Left hindlimb (tissue), 1 donor: ENCODE measurements at regions not wholly inside any gene's neighbourhood (a gene's known extent, or its start where the extent isn't known, plus 50 kb on each side); places are given as distances from the start of the nearest gene placed in this dataset.
"Not testable (repeated sequence)": the region's sequence is repeated elsewhere in the genome, so short reads cannot be mapped to it uniquely, and the experiment has no call there.

Experiments used
- DNase-seq: peaks from one replicate; pipeline ENCODE4 v3.0.0-alpha.2; 2018

DNA sequence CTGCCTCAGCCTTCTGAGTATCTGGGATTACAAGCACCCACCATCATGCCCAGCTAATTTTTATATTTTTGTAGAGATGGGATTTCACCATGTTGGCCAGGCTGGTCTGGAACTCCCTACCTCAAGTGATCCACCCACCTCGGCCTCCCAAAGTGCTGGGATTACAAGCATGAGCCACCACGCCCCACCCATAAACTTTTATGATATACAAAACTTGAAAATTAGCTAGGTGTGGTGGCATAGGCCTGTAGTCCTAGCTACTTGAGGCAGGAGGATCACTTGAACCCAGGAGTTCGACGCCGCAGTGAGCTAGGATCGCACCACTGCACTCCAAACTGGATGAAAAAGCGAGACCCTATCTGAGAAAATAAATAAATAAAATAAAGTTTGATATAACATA lies 149.5 kb upstream of the ATF7IP start:
- DNase-seq, result not testable (repeated sequence)

DNA sequence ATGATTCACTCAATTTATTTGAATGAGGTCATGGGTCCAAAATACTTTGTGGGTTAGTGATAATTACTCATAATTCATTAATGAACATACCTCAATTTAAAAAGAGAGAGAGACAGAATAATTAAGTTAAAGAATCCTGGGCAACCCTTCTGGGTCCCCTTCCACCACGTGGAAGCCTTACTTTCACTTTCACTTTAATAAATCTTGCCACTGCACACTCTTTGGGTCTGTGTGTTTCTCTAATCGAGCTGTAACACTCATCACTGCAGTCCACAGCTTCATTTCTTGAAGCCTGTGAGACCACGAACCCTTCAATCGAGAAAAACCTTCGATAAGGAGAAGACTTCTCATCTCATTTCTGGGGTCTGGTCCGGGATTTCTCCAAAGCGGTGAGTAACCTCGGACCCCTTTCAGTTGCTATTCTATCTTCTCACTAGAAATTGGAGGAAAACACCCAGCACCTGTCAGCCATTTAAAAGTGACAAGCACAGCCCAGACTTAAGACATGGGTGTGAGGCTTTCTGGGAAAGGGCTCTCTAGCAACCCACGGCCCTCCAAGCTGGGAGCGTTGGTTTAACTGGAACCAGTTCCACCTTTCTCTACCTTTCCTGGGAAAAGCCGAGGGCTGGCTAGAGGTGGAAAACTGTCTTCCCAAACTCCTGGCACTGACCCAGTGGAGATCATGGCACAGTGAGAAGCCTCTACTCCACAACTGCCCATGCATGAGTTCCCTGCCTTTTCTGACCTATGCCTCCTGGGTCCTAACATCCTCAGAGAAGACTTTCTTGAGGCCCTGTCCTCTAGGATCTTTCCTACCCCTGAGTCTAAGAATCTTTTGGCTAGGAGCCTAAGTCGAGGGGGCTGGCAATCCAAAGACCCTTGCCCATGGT lies 148.8 kb upstream of the ATF7IP start:
- no peak for DNase-seq

DNA sequence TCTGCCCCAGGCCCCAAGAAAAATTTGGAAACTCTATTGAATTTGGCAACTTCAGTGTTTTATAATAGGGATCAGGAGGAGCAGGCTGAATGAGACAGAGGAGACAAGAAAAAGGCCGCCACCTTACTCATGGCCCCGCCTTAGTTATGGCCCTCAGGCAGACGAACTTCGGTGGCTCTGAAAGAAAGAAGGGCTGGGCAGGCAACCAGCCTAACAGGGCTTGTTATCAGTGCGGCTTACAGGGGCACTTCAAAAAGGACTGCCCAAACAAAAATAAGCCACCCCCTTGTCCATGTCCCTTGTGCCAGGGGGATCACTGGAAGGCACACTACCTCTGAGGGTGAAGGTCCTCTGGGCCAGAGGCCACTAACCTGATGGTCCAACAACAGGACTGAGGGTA lies 146.3 kb upstream of the ATF7IP start:
- DNase-seq, result no peak

DNA sequence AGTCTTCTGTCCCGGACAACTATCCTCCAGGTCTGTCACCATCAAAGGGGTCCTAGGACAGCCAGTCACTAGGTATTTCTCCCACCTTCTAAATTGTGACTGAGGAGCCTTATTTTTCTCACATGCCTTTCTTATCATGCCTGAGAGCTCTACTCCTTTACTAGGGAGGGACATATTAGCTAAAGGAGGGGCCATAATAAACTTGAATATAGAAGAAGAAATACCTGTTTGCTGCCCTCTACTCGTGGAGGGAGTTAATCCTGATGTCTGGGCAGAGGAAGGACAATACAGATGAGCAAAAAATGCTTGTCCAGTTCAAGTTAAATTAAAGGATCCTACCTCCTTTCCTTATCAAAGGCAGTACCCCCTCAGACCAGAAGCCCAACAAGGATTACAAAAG lies 145.8 kb upstream of the ATF7IP start:
- DNase-seq, result not testable (repeated sequence)

DNA sequence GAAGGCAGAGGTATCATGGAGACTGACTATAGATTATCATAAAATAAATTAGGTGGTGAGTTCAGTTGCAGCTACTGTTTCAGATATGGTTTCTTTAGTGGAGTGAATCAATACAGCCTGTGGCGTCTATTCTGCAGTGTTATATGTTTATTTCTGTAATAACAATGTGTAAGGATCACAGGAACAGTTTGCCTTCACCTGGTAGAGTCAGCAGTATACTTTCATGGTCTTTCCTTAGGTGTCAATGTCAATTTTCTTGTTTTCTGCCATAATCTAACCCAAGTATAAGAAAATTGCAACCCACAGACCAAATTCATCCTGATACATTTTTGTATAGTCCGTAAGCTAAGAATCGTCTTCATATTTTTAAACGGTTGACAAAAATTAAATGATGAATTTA lies 140.4 kb upstream of the ATF7IP start:
- no peak for DNase-seq

DNA sequence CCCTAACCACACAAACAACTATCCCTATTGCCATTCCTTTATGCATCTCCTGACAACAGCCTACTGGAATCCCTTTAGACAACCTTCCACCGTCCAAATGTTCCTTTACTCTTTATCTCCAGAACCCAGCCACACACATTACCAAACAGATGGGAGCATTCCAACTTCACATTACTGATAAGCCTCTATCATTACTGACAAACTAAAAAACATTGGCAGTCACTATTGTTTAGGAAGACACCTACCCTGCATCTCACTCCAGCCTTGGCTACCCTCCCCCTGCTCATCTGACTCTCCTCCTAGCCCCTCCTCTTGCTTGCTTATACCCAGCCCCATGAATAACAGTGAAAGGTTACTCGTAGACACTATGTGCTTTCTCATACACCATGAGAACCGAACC lies 130.3 kb upstream of the ATF7IP start:
- not testable (repeated sequence) for DNase-seq

DNA sequence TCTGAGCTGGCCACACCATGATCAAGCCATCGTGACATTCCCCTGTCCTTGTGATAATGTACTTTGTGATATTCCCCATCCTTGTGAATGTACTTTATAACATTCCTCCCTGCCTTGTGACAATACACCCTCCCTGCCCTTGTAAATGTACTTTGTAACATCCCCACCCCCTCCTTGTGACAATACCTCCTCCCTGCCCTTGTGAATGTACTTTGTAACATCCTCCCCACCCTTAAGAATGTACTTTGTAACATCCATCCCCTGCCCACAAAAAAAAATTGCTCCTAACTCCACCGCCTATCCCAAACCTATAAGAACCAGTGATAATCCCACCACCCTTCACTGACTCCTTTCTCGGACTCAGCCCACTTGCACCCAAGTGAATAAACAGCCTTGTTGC lies 128.8 kb upstream of the ATF7IP start:
- not testable (repeated sequence) for DNase-seq

DNA sequence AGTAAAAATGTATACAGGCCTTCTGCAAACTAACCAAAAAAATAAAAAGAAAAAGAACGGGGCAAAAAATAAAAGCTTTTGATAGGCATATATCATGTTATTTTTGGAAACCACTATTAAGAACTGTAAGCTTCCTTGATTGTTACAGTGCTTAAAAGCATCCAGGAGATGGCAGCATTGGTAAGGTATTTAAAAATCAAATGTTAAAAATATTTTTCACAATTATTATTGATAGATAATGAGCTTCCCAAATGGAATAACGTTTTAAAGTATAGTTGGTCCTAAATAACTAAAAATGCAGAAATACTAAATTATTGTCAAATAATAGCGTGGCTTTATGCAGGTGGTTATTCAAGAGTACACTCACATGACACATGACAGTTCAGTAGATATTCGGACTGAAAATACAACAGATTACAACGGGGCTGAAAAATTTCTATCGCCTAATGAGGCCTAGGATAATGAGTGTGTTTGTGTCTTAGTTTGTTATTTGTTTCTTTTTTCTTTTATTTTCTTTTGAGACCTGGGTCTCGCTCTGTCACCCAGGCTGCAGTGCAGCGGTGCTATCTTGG lies 127.2 kb upstream of the ATF7IP start:
- DNase-seq, result no peak

DNA sequence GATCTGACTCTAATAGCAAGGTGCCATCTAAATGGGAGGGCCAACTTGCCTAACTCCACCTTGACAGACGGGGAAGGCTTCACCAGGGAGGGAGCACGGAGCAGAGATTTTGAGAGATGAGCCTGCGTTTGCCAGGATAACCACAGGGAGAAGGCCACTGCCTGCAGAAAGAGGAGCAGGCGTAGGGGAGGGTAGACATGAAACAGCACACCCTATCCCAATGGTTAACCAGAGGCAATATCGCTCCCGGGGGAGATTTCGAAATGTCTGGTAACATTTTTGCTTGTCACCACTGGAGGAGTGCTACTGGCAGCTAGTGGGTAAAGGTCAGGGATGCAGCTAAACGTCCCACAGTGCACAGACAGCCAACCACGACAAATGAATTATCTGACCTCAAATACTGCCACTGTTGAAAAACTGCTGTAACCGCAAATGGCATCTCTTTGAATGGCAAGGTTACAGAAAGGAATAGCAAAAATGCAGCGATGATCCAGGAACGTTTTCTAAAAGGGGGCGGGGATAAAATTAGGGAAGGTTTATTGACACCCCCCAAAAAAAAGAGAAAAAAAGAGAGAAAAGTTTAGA lies 126.0 kb upstream of the ATF7IP start:
- DNase-seq, result peak; percentile 31

DNA sequence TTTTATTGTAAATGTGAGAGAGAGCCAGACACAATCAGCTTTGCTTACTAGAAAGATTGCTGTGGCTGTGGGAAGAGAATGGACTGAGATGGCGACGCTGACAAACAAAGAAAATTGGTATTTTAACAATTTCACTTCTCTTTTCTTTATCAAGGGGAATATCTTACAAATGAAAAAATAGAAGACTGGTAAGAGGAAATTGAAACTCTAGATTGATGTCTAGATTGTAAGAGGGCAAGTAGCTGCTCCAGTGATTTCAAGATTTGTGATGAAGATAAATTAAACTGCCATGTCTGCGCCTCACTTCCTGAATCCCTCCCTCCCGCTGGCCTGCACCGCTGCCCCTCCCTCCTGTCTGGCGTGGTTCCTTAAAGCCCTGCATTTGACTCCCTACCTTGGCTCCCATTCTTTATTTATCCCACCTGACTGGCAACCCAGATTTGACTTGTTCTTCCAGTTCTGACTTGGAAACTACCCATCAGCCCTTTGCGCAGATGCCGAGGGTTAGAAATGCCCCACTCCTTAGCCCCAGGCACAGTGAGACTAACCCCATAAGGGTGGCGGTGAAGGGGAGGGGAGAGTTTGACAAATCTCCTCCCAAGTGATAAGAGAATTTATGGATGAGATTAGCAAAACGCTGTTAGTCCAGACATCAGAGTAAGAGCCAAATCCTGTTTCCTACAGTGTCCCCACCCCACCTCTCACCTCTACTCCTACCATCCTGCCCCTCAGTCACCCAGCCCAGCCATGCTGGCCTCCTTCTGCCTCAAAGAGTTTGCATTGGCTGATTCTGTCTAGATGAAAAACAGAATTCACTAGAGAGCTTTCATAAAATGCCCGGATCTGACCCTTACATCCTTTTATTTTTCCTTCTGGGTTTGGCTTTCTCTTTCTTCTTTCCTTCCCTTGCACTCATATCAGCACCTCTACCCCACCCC lies 125.3 kb upstream of the ATF7IP start:
- DNase-seq, result no peak

DNA sequence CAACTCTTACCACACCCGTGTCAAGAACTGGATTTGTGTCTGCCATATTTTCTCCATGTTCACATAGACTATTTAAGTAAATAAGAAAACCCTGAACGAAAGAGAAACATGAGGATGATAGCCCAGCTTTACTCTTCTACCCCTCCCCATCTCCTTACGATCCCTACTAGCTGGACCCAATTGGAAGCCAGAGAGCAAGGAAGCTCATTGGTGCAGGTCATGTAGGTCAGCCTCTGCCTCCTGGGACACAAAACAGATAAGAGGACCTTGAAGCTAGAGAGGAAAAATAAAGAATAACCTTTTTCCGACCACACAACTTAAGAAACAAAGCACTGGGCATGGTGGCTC lies 124.6 kb upstream of the ATF7IP start:
- no peak for DNase-seq

DNA sequence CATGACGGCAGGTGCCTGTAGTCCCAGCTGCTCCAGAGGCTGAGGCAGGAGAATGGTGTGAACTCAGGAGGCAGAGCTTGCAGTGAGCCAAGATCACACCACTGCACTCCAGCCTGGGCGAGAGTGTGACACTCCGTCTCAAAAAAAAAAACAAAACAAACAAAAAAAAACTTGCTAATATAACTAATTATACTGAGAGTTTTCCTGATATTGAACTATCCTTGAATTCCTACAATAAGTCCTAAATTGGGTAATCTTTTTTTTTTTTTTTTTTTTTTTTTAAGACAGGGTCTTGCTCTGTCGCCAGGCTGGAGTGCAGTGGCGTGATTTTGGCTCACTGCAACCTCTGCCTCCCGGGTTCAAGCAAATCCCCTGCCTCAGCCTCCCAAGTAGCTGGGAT lies 122.7 kb upstream of the ATF7IP start:
- DNase-seq, result not testable (repeated sequence)

DNA sequence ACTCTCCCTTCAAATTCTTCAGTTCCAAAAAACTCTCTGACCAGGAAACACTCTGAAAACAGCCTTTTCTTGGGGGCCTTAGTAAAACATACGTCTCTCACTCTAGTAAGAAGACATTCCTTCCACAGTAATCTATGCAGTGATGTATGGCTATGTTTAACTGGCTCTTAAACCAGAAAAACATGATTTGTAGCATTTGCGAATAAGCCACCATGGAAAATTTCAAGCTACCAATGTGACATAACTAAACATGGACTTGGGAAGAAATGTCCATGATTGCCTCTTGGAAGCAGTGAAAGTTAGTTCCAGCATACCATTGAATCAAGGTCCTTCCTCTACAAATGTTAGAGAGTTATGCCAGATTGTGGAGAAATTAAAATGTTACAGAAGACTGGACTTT lies 121.5 kb upstream of the ATF7IP start:
- no peak for DNase-seq

DNA sequence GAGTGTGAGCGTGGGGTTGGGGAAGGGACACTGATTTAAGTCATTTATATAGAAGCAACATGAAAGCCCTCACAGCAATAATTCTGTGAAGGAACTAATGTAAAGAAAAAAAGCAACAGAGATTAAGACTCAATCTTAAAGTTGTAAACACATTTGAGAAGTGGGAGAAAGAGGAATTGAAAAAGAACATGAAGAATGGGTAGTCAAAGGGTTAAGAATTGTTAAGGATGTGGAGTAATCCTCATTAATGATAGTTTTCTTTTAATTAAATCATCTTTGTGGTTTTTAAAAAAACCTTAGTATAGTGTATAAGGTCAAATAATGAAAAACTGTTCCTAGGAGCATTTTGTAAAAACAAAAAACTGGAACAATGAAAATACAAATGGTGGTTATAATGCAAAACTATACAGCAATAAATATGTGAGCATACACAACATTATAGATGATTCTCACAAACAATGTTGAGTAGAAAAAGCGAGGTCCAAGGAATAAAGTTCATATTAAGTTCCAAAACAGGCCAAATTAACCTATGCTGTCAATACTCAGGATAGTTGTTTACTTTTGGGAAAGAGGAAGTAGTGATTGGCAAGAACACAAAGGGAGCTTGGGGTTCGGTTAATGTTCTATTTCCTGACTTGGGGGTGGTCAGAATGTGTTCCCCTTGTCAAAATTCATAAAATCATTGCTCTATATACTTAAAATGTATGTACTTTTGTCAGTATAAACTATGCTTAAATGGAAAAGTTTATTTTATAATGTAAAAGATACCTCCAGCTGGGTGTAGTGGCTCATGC lies 120.4 kb upstream of the ATF7IP start:
- no peak for DNase-seq

DNA sequence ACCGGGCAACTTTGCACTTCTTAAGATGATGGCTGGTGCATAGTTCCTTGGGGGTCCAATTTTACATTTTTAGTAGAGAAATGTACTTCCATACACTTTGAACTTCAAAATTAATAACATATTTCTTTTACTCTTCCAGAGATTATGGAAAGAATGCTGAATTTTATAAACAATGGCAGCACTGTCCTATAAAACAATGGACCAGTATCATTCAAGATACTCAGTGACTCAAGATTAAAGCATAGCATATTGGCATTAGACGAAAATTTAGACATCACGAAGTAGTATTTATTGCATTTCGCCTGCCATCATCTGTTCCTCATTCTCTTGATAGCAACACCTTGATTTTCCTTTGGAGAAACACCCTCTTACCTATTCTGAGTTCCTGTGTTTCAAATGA lies 118.3 kb upstream of the ATF7IP start:
- no peak for DNase-seq

DNA sequence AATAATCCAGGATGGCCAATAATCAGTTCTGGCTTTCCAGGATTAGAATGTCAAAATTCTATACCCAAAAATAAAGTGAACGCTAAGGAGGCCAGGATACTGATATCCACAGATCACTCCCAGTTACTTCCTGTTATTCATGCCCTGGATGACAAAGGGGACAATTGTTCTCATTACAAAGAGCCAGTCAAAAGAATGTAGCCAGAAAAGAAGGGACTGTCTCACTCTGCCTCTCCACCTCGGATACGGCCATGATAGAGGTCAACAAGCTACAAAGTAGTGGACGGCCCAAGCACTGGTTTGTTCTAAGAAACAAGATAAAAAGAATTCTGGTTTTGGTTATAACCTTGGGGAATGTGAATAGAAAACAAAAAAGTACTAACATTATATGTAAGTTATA lies 116.1 kb upstream of the ATF7IP start:
- no peak for DNase-seq

DNA sequence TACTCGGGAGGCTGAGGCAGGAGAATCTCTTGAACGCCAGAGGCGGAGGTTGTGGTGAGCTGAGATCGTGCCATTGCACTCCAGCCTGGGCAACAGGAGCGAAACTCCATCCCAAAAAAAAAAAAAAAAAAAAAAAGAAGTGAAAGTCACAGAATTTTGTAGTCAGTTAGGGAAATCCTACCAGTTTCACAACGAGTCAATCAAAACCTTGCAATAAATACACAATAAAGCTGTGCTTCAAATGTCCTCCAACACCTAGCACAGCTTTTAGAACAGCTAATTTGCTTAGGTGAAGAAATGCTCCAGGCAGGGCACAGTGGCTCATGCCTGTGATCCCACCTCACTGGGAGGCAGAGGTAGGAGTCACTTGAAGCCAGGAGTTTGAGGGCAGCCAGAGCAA lies 112.8 kb upstream of the ATF7IP start:
- no peak for DNase-seq

DNA sequence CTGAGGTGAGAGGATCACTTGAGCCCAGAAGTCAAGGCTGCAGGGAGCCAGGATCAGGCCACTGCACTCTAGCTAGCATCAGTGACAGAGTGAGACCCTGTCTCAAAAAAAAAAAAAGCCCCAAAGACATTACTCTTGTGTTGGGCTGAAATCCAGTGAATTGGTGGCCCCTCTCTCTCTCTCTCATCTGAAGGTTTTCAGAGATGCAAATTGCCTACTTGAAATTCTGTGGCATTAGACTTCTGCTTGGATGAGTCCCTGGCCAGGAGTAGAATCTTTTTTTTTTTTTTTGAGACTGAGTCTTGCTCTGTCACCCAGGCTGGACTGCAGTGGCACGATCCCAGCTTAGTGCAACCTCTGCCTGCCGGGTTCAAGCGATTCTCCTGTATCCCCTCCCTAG lies 112.0 kb upstream of the ATF7IP start:
- DNase-seq, result no peak

DNA sequence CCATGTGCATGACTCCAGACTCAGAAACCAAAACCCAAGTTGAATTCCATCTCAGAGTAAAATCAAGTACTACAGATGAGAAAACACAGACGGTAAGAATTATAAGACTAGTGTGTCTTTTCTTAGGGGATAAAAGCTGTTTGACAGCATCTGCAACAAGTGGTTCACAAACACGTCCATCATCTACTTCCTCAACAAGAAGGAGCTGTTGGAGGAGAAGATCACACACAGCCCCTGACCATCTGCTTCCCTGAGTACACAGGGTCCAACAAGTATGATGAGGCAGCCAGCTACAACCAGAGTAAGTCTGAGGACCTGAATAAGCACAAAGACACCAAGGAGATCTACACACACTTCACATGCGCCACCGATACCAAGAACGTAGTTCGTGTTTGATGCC lies 110.7 kb upstream of the ATF7IP start:
- no peak for DNase-seq

DNA sequence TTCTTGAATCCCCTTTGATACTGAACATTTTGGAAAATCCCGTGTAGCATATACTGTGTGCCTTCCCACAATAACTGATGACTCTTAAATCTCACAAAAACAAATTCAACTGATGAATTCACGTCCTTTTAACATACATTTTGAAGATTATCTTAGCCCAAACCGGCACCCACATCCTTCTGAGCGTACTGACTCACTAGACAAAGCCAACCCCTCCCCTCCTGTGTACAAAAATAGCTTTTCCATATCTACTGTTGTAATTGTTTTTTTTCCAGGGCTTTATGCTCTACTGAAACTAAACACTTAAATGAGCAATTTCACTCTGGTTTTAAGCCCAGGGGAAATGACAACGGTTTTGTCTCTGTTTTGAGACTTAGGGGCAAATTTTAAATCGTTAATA lies 109.4 kb upstream of the ATF7IP start:
- DNase-seq, result no peak

DNA sequence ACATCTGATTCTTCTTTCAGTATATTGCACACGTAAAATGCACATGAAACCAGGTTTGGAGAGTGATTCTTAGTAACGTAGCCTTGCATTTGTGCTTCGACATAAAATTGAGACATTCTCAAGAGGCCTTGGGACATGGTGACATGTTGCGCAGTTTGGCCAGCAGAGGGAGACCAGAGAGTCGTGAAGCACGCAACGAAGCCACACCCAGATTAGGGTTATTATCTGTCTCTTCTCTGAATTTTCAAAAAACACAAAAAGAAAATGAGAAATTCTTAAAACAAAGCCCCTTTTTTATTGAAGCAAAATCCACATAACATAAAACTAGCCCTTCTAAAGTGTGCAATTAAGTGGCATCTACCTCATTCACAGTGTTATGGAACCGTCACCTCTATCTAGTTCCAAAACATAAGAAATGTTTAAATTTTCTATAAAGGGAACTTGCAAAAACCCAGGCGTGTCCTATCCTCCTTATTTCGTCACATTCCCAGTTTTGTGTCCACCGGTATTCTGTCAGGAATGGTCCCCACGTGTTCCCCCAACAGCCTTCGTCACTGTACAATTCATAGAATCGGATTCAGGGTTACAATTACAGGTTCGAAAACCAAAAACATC lies 108.8 kb upstream of the ATF7IP start:
- peak; percentile 67 for DNase-seq

DNA sequence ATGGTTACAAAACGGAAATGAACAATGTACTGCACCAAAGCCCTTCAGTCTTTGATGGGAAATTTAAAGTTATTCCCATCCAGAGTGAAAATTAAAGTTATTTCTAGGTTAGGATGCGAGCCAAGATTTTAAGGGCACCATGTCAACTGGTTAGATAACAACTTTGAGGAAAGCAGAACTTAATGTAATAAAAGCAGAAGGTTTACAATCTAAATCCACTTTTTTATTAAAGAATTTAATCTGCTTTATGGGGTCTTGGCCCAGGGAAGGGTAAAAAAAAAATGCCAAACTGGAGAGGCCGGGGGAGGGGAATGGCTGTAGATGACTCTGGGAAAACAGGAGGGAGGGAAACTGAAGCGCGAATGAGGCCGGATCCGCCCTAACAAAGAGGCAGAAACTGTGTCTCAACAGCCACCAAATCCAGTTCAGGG lies 108.2 kb upstream of the ATF7IP start:
- no peak for DNase-seq
